ENCODE measurements at regions not wholly inside any gene's neighbourhood (a gene's known extent, or its start where the extent isn't known, plus 50 kb on each side); places are given as distances from the start of the nearest gene placed in this dataset.

DNA sequence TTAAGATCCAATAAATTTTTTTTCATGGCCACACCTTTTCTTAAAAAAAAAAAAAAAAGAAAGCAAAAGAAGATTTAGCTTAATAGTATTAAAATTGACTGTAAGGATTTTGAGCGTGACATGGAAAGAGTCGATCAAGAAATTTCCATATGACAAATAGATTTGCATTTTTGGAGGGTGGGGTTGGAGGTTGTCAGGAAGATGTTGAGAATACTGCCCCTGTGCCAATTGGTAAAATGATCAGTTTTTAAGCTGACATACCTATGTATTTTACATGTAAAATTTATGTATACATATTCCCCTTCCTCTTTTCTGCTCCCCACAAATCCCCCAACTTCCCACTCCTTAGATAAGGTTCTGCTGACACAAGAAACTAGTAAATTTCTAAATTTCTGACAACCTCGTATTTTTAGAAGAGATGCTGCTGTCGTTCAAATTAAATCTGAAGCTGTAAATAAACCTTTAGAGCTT lies 520.9 kb downstream of the CD83 start:
- CTCF ChIA-PET = no interaction called here
- DNase-seq (ENCODE audit: low read depth, low spot score) = no peak
- Histone ChIP-seq H3K27ac (ENCODE audit: low read length) (no peak overlapping the region), H3K36me3 (ENCODE audit: control insufficient read depth, insufficient read depth, low read length) (no peaks in the 10 kb centered on the region), H3K4me1 (ENCODE audit: control insufficient read depth, insufficient read depth, low read length) (no peaks in the 10 kb centered on the region), H3K27me3 (ENCODE audit: control insufficient read depth, insufficient read depth, low read length) (no peaks in the 10 kb centered on the region), H3K9me3 (ENCODE audit: control insufficient read depth, insufficient read depth, low read depth, low read length) (no peaks in the 10 kb centered on the region), H3K4me3 (ENCODE audit: low read depth in 2 of 2, low read length in 2 of 2) (no peak overlapping the region)
- ATAC-seq = no peak
- no TSS peak for BruUV-seq (replicated peaks)
- TF ChIP-seq REST (IDR thresholded peaks at IDR 0.05; ENCODE audit: insufficient read depth in 1 of 2, low read depth in 2 of 2, low read length in 1 of 2) (no peak), TCF7L2 (IDR thresholded peaks at IDR 0.05; ENCODE audit: low read depth, low read length) (no peak), POLR2AphosphoS5 (IDR thresholded peaks at IDR 0.05; ENCODE audit: low read depth, low read length) (no peak), SIN3A (IDR thresholded peaks at IDR 0.05; ENCODE audit: borderline replicate concordance, insufficient read depth, low read depth, low read length) (no peak), CTCF (IDR thresholded peaks at IDR 0.05) (no peak)
- in situ Hi-C loops (cut with HindIII; ENCODE audit: low pct_unique_long_range_greater_than_20kb, low sequenced_read_pairs) = no loop called here
- POLR2A ChIA-PET = no interaction called here
- intact Hi-C loops (cut with micrococcal nuclease; ENCODE audit: unreplicated experiment) = no loop called here

- intact Hi-C loops (cut with micrococcal nuclease; ENCODE audit: unreplicated experiment) = no loop called here
- POLR2A ChIA-PET = no interaction called here
- BruUV-seq (replicated peaks) = no TSS peak
These were observed 521.6 kb downstream of the CD83 start for GRCh38 chr6:14638906-14639761.

More at GRCh38 chr6:14638906-14639761, 521.6 kb downstream of the CD83 start:
- in situ Hi-C loops (cut with HindIII; ENCODE audit: low pct_unique_long_range_greater_than_20kb, low sequenced_read_pairs) = no loop called here
- H3K27ac ChIP-seq (ENCODE audit: low read length) = no peak overlapping the region
- no peak for ATAC-seq
- no peaks in the 10 kb centered on the region for H3K9me3 ChIP-seq (ENCODE audit: control insufficient read depth, insufficient read depth, low read depth, low read length)
- H3K36me3 ChIP-seq (ENCODE audit: control insufficient read depth, insufficient read depth, low read length) = no peaks in the 10 kb centered on the region
- H3K27me3 ChIP-seq (ENCODE audit: control insufficient read depth, insufficient read depth, low read length) = no peaks in the 10 kb centered on the region
- TF ChIP-seq TCF7L2 (IDR thresholded peaks at IDR 0.05; ENCODE audit: low read depth, low read length) (no peak), POLR2AphosphoS5 (IDR thresholded peaks at IDR 0.05; ENCODE audit: low read depth, low read length) (no peak), REST (IDR thresholded peaks at IDR 0.05; ENCODE audit: insufficient read depth in 1 of 2, low read depth in 2 of 2, low read length in 1 of 2) (no peak), SIN3A (IDR thresholded peaks at IDR 0.05; ENCODE audit: borderline replicate concordance, insufficient read depth, low read depth, low read length) (no peak), CTCF (IDR thresholded peaks at IDR 0.05) (no peak)
- H3K4me1 ChIP-seq (ENCODE audit: control insufficient read depth, insufficient read depth, low read length) = no peaks in the 10 kb centered on the region
- no peak for DNase-seq (ENCODE audit: low read depth, low spot score)
- CTCF ChIA-PET = no interaction called here
- H3K4me3 ChIP-seq (ENCODE audit: low read depth in 2 of 2, low read length in 2 of 2) = no peak overlapping the region
